Transverse colon (tissue), 4 donors: ENCODE measurements at regions not wholly inside any gene's neighbourhood (a gene's known extent, or its start where the extent isn't known, plus 50 kb on each side); places are given as distances from the start of the nearest gene placed in this dataset.

ENCODE experiments used
- CTCF ChIP-seq, 5 experiments: fragments of 200-600 bp in 3 of 5; fragments of 450-650 bp in 2 of 5; sonication (generic) in 3 of 5; IDR thresholded peaks; 1 replicate in 2 of 5; 2 replicates in 3 of 5; pipeline ENCODE4 v1.5.1; 2016 to 2017; ENCODE audit warnings: antibody characterized with exemption in 5 of 5, inconsistent platforms in 3 of 5, mild to moderate bottlenecking in 2 of 5, moderate library complexity in 1 of 5
- EP300 ChIP-seq: sonication (generic); formaldehyde crosslinking; IDR thresholded peaks from one replicate; pipeline ENCODE4 v1.6.1; 2017; ENCODE audit warnings: antibody characterized with exemption, low read depth
- POLR2A ChIP-seq: fragments of 450-650 bp; IDR thresholded peaks from one replicate; pipeline ENCODE4 v1.6.1; 2016; ENCODE audit warnings: antibody characterized with exemption, mild to moderate bottlenecking, moderate library complexity
- POLR2AphosphoS5 ChIP-seq, 3 donors: sonication (generic); formaldehyde crosslinking; IDR thresholded peaks; one replicate each; pipeline ENCODE4 v1.6.1; 2016; ENCODE audit warnings: antibody characterized with exemption in 3 of 3

DNA sequence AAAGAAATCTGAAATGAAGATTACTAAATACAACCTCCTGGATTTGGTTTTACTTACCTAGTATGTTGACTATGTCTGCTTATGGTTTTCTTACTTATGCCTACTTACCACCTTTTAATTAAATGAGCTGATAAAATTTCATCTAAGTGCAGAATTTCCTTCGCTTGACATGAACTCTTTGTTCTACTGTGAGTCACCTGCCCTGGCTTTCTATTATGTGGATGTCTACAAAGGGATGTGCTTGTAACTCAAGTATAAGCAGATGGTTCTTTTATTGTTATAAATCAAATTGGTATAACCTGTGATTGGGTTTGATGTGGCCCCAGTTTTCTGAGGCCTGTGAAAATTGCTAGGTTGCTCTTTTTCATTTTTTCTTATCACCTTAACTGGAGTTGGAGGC, 389.1 kb upstream of the ANKRD30A start:
- TF ChIP-seq CTCF (IDR thresholded peaks at IDR 0.05) (no peak), POLR2A (no peak), EP300 (no peak), POLR2AphosphoS5 (IDR thresholded peaks at IDR 0.05) (no peak)
